NCI-H748 (cell line): ENCODE measurements at regions not wholly inside any gene's neighbourhood (a gene's known extent, or its start where the extent isn't known, plus 50 kb on each side); places are given as distances from the start of the nearest gene placed in this dataset.
"Not testable (repeated sequence)": the region's sequence is repeated elsewhere in the genome, so short reads cannot be mapped to it uniquely, and the experiment has no call there.

Experiments
- DNase-seq: peaks from one replicate; lab custom pipeline; 2025; ENCODE audit not compliant: unreplicated experiment; lab: John Stamatoyannopoulos, UW

- DNase-seq: no peak
Measured at GRCh38 chr13:56558698-56559320, 581.9 kb upstream of the PRR20A start.

DNA sequence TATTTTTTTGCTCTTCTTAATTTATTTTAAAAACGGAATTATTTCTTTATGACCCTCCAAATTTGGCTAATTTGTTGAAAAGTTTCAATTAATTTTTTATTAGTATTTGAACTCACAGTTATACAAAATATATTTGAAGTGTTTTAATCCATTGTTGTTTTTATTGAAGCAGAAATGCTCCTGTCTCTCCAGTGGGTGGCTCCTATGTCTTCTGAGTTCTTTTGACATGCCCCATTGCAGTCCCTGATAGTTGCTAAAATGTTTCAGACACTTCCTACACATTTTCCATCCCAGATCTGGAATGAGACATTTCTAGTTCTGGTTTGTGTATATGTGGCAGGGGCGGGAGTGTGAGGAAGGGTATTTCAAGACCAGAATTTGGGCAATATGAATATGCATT, 579.4 kb upstream of the PRR20A start:
- peak; percentile 50 for DNase-seq

- DNase-seq: no peak
Measured at GRCh38 chr13:56563663-56564062, 577.1 kb upstream of the PRR20A start.

GRCh38 chr13:56586976-56587375, 553.7 kb upstream of the PRR20A start:
- no peak for DNase-seq

DNA sequence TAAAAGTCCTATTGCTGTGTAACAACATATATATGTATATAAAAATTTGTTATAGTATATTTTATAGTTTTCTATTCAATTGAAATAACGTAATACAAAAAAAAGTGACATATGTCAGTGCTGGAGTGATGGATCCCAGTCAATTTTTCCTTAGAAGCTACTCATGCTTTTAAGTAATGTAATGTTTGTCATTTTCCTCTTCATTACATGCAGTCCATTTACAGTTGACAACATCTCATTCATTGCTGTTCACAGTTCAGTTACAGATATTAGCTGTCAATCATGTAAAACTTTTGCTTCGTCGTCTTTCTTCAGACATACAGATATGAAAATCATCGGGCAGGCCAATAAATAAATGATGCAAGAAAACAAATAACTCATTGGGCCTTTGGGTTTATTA, 525.1 kb upstream of the PRR20A start:
- peak; percentile 64 for DNase-seq

GRCh38 chr13:56622840-56623239, 517.9 kb upstream of the PRR20A start:
- no peak for DNase-seq

DNA sequence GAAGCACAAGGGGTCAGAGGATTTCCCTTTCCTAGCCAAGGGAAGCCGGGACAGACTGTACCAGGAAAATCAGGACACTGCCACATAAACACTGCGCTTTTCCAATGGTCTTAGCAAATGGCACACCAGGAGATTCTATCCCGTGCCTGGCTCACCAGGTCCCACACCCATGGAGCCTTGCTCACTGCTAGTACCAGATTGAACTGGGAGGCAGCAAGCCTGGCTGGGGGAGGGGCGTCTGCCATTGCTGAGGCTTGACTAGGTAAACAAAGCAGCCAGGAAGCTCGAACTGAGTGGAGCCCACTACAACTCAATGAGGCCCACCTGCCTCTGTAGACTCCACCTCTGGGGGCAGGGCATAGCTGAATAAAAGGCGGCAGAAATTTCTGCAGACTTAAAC, 511.8 kb upstream of the PRR20A start:
- DNase-seq: not testable (repeated sequence)

- DNase-seq: not testable (repeated sequence)
Measured at GRCh38 chr13:56631060-56631459, 509.7 kb upstream of the PRR20A start.

DNA sequence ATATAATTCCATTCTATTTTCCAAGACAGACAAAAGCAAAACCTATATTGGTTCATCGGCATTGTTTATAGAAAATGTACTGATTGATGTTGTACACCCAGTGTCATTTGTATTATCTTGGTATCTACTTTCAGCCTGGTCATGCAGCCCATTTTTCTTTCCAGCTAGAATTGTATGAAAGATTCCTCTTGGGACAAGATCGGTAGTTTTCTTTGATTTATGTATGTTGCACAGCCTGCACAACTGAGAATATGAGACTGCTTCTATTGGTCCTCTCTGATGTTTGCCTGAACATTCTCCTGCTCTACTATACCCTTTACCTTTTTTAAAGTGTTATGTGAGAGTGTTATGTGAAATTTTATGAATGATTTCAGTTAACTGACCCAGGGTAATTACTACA, 487.7 kb upstream of the PRR20A start:
- no peak for DNase-seq

- no peak for DNase-seq
Measured at GRCh38 chr13:56659041-56659471, 481.7 kb upstream of the PRR20A start.

DNA sequence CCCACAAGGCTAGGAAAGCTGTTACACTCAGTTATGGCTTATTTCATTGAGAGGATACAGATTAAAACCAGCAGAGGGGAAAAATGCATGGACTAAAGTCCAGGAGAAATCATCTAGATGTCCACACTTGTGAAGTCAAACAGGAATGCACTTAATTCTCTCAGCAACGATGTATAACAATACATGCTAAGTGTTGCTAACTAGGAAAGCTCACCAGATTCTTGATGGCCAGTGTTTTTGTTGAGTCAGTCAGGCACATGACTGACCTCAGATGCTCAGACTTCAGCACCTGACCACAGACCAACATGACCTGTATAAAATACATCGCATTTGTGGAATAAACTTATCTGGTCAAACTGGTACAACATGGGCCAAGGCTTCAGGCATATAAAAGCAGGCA, 470.2 kb upstream of the PRR20A start:
- no peak for DNase-seq

- no peak for DNase-seq
Measured at GRCh38 chr13:56681404-56681803, 459.3 kb upstream of the PRR20A start.

DNA sequence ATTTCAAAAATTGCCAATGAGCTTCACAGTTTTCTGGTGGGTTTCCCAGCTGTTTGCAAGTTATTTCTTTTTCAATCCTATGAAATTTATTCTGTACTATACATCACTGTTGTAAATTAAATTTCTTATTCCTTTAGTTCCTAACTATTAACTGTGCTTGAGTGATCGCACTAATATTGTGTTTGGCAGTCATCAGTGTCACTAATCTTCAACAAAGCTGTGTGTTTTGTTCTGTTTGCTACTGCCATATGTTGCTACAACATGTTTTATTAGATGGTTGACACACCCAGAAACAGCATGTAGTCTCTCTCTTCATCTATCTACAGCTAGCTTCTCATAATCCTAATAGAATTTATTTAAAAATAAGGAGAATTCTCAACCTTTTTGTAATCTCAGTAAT, 453.6 kb upstream of the PRR20A start:
- DNase-seq: peak; percentile 85

DNA sequence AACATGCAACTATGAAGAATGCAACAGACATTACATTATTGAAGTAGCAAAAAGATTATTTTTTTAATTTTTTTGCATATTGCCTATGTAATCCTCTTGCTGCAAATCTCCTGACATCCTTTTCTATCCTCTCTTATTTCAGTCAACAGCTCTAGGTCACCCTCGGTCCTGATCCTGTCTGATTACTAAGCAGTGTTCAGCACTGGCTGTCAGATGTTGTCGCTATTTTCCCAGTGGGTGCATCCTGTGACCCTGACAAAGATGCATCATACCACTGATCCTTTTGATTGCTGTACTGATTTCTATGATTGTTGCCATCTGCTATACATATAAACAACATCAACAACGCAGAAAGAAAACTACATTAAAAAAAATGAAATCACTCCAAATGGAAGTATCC, 443.7 kb upstream of the PRR20A start:
- DNase-seq: no peak

DNA sequence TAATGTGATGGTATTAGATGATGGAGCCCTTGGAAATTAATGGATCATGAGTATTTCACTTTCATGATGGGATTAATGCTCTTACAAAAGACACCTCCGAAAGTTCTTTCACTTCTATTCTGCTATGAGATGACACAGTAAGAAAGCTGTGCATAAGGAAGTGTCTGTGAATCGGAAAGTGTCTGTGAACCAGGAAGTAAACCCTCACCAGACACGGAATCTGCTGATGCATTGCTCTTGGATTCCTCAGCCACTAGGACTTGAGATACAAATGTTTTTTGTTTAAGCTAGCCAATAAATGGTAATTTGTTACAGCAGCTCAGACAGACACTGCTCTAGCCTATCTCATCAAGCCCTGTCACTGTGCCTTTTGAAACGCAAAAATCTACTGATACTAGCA, 440.4 kb upstream of the PRR20A start:
- DNase-seq: no peak

DNA sequence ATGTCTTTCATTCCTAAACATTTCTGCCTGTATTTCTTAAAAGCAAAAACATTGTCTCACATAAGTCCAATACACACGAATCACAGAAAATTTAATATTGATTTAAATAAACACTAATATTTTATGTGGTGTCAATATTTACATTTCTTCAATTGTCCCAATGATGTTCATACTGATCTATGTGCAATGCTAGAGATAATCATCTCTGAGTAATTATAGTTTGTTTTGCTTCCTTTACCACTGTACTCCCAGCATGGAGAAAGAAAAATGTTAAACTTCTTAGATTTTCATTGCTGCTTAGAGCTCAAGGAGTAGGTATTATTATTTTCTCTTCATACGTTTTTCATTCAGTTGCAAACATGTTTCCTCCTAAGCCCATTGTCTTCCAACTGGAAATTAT, 434.2 kb upstream of the PRR20A start:
- DNase-seq: peak; percentile 26

DNA sequence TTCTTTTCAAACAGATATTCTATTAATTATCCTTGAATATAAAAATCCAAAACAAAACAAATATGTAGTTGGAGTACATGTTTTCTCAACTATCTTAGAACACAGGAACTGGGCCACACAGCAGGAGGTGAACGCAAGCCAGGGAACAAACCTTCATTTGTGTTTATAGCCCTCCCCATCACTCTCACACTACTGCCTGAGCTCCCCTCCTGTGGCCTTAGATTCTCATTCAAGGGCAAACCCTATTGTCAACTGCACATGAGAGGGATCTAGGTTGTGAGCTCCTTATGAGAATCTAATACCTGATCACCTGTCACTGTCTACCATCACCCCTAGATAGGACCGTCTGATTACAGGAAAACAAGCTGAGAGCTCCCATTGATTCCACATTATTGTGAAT, 427.1 kb upstream of the PRR20A start:
- no peak for DNase-seq

- no peak for DNase-seq
Measured at GRCh38 chr13:56718791-56719190, 421.9 kb upstream of the PRR20A start.

DNA sequence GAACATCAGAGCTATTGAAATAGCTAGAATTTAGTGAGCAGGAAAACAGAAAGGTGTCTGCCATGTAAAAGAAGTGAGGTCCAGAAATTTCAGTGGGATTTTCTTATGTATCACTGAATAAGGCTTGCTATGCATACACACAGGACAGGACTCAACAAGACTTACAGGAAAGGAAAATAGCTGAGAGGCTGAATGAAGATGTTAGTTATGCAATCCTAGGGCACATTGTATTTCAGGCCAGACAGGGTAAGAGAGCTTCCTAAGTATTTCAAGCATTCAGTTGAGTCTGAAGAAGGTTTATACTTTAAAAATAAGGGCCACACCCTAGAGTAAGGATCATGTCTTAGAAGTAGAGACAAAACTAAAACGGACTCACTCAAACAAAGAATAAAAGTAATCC, 419.9 kb upstream of the PRR20A start:
- DNase-seq: no peak

- no peak for DNase-seq
Measured at GRCh38 chr13:56735537-56735942, 405.2 kb upstream of the PRR20A start.

GRCh38 chr13:56736966-56737365, 403.8 kb upstream of the PRR20A start:
- DNase-seq: no peak

GRCh38 chr13:56752636-56753035, 388.1 kb upstream of the PRR20A start:
- DNase-seq: no peak

- DNase-seq: no peak
Measured at GRCh38 chr13:56755181-56755935, 385.4 kb upstream of the PRR20A start.
